AML-193 (cell line): ENCODE measurements at regions not wholly inside any gene's neighbourhood (a gene's known extent, or its start where the extent isn't known, plus 50 kb on each side); places are given as distances from the start of the nearest gene placed in this dataset.

Source experiments
- DNase-seq, 2 experiments: peaks; one replicate each; lab custom pipeline; 2025; lab: John Stamatoyannopoulos, UW

DNA sequence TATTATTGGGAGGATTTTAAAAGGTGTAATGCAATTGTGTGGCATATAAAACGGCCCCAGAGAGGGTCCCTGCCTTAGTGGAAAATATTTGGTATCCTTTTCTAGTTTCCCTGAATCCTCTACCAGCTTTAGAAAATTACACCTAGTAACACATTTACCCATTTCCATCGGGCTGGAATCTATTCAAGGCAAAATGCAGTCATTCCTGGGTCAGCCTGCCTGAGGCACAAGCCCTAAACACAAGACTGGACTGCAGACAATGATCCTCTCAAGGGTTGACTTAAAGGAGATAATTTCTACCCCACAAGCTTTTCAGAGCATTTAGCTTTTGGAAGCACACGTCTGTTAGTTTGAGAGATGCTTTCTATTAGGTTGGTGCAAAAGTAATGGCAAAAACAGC, 124.4 kb upstream of the ADAMTSL1 start:
- DNase-seq = no peak

DNA sequence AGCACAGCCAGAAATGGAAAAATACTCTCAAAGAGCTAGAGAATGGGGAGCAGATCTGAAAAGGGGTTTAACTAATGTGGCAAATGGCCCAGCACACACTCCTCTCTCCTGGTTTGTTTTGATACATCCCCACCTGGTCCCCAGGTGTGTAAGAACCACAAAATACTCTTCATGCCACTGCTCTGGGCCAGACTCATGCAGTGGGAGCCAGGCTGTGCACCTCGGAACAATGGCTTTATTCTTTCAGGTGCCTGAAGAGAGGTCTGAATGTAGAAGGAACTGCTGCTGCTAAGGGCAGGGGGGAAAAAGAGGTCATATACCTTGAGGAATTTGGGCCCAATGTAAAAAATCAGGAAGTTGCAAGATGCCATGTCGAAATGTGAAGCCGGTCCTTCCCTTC, 123.9 kb upstream of the ADAMTSL1 start:
- no peak for DNase-seq

DNA sequence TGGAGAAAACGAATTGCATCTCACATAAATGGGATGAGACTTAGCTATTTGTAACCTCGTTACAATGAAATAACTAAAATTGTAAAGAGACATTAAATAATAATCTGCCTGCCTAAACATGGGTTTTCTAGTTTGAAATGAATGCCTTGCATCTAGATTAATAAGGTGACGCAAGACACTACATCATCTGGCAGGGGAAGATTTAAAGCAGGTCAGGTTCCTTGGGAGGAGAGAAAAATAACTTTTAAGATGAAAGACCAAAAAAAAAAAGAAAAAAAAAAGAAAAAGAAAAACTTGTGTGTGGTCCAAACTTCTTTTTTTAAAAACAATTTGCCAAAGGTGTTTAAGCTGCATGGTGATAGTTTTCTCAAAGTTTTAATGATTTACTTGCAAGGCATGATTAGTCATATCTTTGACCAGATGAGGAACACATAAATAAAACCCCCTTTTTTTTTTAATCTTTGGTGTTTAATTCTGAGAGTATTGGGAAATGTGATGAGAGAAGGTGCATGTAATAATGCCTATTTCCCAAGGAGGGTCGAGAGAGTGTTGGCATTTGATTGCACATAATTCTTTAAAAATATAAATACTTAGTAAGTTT, 122.9 kb upstream of the ADAMTSL1 start:
- no peak for DNase-seq

DNA sequence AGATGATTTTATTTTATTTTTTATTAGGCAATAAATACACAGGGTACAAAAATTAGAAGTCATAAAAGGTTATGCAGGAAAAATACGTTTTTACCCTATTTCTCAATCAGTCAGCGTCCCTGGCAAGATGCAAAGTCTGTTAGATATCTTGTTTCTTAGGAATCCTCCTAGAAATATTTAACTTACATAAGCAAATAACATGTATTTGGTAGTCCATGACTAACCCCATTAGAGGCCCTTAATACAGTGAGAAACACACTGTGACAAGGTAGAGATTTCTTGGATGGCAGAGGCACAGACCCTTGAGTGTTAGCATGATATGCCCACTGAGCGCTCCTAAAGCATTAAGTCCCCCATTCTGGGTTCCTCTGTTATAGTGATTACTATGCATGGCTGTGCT, 121.2 kb upstream of the ADAMTSL1 start:
- DNase-seq = no peak

DNA sequence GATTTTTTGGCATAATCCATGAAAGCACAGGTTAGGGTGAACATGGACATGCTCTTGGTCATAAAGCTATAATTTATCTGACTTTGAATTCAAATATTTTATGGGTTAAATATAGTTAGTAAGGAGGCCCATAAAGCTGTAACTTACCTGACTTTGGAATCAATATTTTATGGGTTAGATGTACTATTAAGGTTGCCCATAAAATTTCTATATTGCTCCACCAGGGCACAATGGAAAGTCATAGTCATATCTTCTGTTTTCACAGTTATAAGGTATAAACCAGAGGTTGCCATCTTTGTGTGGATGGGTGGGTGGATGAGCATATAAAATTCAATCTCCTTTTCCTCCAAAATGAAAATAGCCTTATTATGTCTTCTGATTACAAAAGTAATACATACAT, 120.5 kb upstream of the ADAMTSL1 start:
- no peak for DNase-seq

DNA sequence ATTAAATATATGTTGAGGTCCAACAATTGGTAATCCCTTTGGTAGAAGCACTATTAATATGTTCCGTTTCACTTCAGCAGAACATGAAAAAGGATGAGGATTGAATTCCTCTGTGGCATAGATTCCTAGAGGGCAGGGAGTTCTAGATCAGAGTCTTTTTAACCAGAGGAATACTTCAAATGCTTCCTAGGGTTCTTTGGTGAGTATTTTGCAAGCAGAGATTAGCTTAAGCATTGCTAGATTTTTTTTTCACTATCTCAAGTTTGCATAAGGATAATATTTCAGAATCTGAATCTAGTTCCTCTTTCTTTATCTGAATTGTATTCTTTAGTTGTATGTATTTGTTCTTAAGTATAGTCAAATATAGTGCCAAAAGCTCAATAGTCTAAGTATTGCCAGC, 116.6 kb upstream of the ADAMTSL1 start:
- DNase-seq = no peak

DNA sequence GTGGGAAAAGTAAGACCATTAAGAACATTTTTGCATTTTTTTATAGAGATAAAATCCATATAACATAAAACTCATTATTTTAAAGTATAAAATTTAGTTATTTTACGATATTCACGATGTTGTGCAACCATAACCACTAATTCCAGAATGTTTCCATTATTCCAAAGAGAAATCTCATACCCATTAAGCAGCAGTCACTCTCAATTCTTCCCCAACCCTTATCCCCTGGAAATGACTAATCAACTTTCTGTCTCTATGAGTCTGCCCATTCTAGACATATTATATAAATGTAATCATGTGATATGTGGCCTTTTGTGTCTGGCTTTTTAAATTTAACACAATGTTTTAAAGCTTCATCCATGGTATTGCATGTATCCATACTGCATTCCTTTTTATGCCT, 115.6 kb upstream of the ADAMTSL1 start:
- no peak for DNase-seq

DNA sequence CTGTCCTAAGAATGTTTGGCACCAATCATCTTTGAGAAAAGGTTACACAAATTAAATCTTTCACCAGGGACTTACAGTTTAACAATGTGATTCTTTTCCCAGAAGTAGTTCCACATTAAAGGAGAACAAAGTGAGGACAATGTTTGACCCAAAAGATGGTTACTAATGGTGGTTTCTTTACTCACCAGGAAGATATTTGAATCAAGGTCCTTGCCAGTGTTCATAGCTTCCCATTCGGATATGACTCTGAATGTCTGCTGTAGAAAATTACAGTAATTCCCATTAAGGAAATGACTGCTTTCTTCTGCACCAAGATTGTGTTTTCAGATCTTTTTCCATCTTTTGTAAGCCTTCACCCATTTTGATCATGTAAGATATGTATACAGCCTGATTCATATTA, 114.6 kb upstream of the ADAMTSL1 start:
- DNase-seq = no peak

DNA sequence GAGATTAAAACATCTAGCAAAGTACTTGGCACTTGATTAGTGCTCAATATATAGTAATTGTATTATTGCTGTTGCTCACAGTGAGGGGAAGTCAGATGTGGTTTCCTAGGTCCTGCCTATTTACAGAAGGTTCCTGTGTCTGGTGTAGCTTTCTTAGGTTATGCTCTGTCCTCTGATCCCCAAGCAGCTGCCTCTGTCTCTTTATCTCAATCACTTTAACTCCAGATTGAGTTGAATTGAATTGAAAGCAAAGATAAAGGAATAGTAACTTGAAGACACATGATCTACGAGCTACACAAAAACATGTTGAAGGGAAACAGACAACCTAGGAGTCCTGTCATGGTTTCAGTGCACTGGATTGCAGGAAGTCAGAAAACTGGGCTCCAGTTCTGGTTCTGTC, 113.9 kb upstream of the ADAMTSL1 start:
- no peak for DNase-seq

DNA sequence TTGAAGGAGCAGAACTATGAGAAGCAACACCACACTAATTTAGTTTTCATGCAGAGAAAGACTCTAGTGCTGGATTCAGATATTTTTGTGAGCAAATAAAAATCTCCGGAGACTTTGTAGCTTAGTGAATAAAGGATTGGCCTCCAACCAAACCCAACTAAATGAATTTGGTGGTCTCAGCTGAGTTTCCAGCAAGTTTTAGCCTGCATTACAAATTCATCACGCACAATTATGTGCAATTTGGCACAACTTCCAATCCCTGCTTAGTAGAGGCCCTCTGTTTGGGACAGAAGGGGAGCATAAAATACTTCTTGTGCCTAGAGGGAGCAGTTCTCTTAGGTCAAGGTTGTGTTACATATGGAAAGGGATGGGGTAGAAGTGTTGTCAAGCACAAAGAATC, 112.3 kb upstream of the ADAMTSL1 start:
- no peak for DNase-seq

DNA sequence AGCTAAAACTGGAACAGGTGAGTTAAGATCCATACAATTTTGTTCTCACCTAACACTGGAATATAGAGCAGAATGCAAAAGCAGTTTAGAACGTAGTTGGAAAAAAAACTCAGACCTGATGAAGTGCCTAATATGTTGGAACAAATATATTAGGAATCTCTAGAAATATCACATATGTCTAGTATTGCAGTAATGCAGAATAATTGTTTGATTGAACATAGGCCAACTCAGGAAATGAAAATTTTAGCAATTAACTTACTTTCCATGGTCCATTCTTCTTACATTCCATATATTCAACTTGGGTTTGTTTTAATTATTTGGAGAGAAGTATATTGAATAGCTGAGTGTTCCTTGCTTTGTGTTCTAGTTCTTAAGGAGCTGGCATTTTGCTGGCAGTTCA, 111.8 kb upstream of the ADAMTSL1 start:
- DNase-seq = no peak

DNA sequence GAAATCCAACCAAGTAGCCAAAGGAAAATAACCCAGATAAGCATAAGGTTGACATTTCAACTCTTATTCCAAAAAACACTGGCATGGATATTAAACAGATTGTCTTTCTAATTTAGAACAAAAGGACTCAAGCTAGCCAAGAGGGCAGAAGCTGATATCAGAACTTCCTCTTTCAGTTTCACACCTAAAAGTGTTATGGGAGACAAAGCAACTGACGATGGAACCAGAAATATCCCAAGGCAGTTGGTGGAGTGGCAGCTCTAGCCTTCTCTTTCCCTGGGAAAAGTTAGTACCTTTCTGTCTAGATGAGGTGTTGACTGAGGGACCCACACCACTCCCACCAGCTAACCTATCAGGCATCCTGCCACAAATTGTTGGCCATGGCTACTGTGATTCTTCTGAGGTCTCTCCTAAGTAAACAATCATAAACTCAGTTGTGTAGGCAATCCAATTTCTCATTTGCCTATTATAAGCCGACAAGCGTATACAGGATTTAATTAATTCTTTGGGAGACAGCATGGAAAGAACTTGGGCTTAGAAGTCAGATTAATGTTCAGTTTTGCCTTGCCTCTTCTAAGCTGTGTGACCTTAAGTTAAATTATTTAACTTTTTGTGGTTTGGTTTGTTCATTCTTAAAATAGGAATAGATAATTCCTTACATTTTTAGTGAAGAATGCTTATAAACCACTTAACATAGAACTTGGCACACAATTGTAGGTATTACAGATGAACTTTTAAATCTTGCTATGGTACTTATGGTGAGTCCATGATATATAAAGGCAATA, 110.9 kb upstream of the ADAMTSL1 start:
- DNase-seq = no peak

DNA sequence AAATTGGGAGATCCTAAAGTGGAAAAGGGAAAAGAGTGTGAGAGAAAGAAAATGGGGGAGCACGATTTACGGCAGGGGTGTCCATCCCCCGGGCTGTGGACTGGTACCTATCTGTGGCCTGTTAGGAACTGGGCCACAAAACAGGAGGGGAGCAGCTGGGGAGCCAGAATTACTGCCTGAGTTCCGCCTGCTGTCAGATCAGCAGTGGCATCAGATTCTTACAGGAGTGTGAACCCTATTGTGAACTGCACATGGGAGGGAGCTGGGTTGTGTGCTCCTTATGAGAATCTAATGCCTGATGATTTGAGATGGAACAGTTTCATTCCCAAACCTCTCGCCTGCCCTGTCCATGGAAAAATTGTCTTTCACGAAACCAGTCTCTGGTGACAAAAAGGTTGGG, 108.3 kb upstream of the ADAMTSL1 start:
- no peak for DNase-seq

DNA sequence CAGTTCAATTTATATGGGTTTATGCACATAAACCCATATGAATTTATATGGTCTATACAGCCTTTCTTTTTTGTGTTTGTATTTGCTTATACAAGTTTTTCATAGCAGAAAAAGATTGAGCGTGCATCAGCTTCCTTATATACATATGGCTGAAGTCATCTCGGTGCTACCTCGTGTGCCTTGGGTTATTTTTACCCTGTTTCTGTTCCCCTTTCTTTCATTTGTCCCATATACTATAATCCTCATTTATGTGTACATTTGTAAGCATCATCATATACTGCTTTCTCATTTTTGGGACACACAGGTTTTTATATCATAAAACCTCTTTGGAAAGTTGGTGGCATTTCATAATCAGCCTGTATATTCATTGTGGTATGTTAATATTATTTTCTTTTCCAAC, 107.8 kb upstream of the ADAMTSL1 start:
- no peak for DNase-seq

DNA sequence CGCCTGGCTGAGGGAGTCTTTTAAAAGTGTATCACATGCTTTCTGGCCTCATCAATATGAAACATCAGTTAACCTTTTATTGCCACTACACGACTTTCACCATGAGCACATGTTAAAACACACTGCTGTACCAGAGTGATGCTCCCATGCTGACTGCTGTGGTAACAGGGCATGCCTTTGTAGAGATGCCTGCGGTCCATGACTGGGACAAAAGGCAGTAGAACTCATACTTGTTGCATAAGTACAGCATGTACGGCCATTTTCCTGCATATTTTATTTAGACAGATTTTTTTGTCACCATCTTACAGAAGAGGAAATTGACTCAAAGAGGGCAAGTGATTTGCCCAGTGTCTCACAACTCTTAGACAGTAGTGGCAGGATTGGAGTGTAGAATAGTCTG, 105.7 kb upstream of the ADAMTSL1 start:
- DNase-seq = no peak

DNA sequence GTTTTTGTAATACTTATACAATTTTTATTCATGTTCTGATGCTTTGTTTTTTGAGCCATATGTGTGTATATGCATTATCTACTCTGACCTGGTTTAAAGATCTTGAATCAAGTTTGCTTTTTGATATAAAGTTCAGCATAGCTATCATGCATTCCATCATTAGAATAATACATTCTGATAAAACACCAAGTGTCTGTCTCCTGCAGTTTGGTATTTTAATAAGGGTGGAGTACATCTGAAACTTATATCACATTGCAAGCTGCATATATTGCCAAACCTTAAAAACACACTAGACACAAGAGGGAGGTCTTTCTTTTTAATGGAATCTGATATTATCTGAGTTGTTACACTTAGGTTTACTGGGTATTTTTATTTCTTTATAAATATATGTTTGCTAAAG, 102.8 kb upstream of the ADAMTSL1 start:
- DNase-seq = no peak

DNA sequence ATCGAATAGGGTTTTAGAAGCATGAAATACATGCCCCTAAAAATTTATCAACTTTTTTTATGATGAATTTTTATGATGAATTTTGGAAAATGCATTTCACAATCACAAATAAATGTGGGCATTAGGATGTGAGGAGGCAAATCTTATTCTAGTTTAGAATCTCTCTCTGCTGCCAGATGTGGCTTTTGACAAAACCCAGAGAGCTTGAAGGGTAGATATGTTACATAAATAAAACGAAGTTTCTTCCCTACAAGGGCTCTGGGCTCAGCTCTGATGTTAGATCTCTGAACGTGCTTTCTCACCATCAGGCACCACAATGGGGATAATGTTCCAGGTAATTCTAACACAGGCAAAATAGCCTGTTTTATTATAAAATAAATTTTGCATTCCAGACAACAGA, 102.3 kb upstream of the ADAMTSL1 start:
- DNase-seq = no peak

DNA sequence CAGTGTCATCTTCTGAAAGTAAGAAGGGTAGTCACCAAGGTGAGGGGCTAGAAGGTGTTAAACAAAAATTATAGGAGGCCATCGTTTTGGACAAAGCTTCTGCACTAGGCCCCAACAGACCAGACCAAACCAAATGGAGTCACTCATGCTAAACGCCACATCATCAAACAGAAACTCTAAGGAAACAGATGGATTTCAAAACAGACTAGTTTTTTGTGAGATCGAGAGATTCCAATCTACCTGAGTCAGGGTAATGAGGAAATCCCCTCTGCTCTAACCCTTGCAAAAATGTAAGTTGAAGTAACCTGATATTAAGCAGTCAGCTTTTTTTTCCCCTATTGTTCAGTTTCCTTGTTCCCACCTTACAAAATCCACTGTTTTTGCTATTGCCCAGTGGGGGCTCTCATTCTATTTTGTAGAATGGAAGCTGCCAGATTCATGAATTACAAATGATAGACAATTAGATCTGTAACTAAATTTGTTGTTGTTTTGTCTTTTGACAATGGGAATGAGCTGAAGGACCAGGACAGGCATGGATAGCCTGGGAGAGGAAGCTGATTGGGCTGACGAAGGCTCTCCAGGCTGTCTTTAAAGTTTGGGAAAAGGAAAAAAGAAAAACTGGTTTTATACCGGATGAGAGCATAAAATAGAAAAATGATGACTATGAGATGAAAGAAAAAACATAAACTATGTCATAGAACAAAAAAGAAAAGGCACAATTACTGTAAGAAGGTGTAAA, 94.7 kb upstream of the ADAMTSL1 start:
- no peak for DNase-seq

DNA sequence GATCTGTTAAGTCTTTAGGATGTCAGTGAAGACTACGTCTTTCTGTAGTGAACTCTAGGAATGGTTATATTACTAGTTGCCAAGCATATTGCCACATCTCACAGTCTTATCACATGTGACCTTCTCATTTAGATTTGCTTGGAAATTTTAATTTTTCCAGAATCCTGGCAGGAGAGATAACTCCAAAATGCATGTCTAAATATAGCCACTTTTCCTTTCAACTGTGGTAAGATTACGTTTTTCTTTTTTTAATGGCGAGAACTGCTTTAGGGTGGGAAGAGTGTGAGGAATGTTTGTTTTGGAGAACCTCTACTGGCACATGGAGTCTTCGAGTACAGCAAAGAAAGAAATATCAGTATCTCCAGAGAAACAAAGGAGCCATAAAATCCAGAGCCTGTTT, 91.7 kb upstream of the ADAMTSL1 start:
- DNase-seq = no peak

DNA sequence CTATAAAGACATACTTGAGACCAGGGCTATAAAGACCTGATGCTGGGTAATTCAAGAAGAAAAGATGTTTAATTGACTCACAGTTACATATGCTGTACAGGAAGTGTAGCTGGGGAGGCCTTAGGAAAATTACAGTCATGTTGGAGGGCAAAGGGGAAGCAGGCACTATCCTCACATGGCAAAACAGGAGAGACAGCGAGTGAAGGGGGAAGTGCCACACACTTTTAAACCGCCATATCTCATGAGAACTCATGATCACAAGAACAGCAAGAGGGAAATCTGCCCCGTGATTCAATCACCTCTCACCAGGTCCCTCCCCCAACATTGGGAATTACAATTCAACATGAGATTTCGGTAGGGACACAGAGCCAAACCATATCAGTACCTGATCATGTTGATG, 89.9 kb upstream of the ADAMTSL1 start:
- DNase-seq = no peak

DNA sequence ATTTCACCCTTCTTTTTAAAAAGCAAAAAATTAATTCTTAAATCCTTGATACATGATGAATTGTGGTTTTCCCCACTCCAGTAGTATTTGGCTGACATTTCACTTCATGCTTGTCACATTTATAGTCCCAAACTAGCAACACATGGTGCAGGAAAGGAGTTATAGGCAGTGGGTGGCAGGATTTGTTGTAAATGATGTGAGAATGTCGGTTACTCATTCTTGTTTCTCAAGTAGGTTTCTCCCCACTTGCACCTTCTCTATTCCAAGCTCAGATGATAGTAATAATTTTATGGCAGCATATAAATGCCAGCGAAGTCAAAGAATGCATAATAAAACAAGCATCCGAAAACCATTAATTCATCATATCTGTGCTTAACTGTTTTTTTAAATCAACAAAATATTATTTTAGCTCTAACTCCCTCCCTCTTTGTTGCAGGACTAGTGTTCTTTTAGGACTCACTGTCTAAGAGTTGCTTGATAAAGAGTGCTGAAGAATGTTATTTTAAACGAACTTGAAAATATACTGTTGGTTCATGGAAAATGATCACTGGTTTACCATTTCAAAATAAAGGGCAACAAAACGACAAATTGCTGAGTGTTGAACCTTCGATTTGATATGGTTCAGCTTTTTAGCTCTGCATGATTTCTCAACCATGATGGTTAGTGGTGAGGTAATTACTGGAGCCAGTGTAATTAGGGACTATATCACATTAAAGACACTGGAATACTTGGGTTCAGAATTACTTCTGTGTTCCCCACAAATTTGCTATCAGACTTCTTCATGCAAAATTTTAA, 88.1 kb upstream of the ADAMTSL1 start:
- DNase-seq = no peak

DNA sequence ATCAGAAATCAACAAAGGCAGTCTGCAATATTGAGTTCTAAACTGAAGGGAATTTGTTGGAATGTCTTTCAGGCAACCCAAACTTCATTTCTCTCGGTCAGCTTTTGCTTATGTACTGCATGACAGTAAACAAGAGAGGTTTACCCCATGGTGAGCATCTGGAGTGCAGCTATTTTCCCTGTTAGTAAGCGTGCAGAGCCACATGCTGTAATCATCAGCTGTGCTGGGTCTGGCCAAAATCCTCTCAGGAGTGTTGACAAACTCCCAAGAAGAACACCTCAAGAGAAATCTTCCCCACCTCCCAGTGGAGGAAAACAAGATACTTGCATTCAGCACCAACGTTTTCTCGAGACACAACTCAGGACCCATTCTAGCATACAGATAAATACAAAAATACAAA, 83.6 kb upstream of the ADAMTSL1 start:
- DNase-seq = no peak
